NCI-H82 treated with DMSO at 0.1 percent for 48 hours (cell line): ENCODE measurements at regions not wholly inside any gene's neighbourhood (a gene's known extent, or its start where the extent isn't known, plus 50 kb on each side); places are given as distances from the start of the nearest gene placed in this dataset.
"Not testable (repeated sequence)": the region's sequence is repeated elsewhere in the genome, so short reads cannot be mapped to it uniquely, and the experiment has no call there.

Experiments used
- DNase-seq: peaks from one replicate; lab custom pipeline; 2025; ENCODE audit not compliant: unreplicated experiment; lab: John Stamatoyannopoulos, UW

GRCh38 chr4:120317713-120318112, 251.1 kb upstream of the MAD2L1 start:
- DNase-seq: no peak

GRCh38 chr4:120316416-120316815, 249.8 kb upstream of the MAD2L1 start:
- DNase-seq: no peak

GRCh38 chr4:120314969-120315368, 248.3 kb upstream of the MAD2L1 start:
- no peak for DNase-seq

- no peak for DNase-seq
These were observed 238.2 kb upstream of the MAD2L1 start for GRCh38 chr4:120304801-120305200.

- no peak for DNase-seq
These were observed 233.0 kb upstream of the MAD2L1 start for GRCh38 chr4:120299631-120300030.

GRCh38 chr4:120293341-120293740, 226.7 kb upstream of the MAD2L1 start:
- no peak for DNase-seq

GRCh38 chr4:120291541-120291940, 224.9 kb upstream of the MAD2L1 start:
- DNase-seq: no peak

- DNase-seq: no peak
These were observed 223.9 kb upstream of the MAD2L1 start for GRCh38 chr4:120290553-120290952.

GRCh38 chr4:120286813-120287212, 220.2 kb upstream of the MAD2L1 start:
- no peak for DNase-seq

GRCh38 chr4:120281581-120281980, 214.9 kb upstream of the MAD2L1 start:
- DNase-seq: no peak

- DNase-seq: no peak
These were observed 210.7 kb upstream of the MAD2L1 start for GRCh38 chr4:120277391-120277790.

GRCh38 chr4:120266602-120267001, 200.0 kb upstream of the MAD2L1 start:
- no peak for DNase-seq

GRCh38 chr4:120263618-120264017, 197.0 kb upstream of the MAD2L1 start:
- DNase-seq: no peak

GRCh38 chr4:120261117-120261516, 194.5 kb upstream of the MAD2L1 start:
- no peak for DNase-seq

GRCh38 chr4:120256112-120256775, 189.6 kb upstream of the MAD2L1 start:
- DNase-seq: not testable (repeated sequence)

GRCh38 chr4:120238277-120238973, 171.8 kb upstream of the MAD2L1 start:
- DNase-seq: no peak

GRCh38 chr4:120236873-120237272, 170.2 kb upstream of the MAD2L1 start:
- no peak for DNase-seq

- DNase-seq: no peak
These were observed 165.4 kb upstream of the MAD2L1 start for GRCh38 chr4:120232050-120232449.

GRCh38 chr4:120228086-120228485, 161.4 kb upstream of the MAD2L1 start:
- no peak for DNase-seq

- DNase-seq: no peak
These were observed 160.9 kb upstream of the MAD2L1 start for GRCh38 chr4:120227554-120227953.

- no peak for DNase-seq
These were observed 158.9 kb upstream of the MAD2L1 start for GRCh38 chr4:120225527-120225926.

- DNase-seq: no peak
These were observed 152.3 kb upstream of the MAD2L1 start for GRCh38 chr4:120218981-120219380.

- DNase-seq: no peak
These were observed 148.7 kb upstream of the MAD2L1 start for GRCh38 chr4:120215350-120215749.
